Mesenchymal stem cell (in vitro differentiated cells and primary cell): ENCODE measurements at regions not wholly inside any gene's neighbourhood (a gene's known extent, or its start where the extent isn't known, plus 50 kb on each side); places are given as distances from the start of the nearest gene placed in this dataset.

Source experiments
- DNase-seq: peaks from one replicate; pipeline ENCODE4 v3.0.0-alpha.2; 2013
- H2AFZ ChIP-seq: one replicate; pipeline ENCODE4 v1.6.1; 2013; ENCODE audit warnings: low read depth, mild to moderate bottlenecking, control low read depth, inconsistent platforms, low read length, moderate library complexity
- H2AK5ac ChIP-seq: 2 replicates; pipeline ENCODE4 v1.6.1; 2013; ENCODE audit warnings: low read length, moderate library complexity, mild to moderate bottlenecking, inconsistent platforms; ENCODE audit not compliant: severe bottlenecking
- H2BK120ac ChIP-seq: one replicate; pipeline ENCODE4 v1.6.1; 2013; ENCODE audit warnings: low read depth, mild to moderate bottlenecking, inconsistent platforms, low read length, moderate library complexity
- H2BK12ac ChIP-seq, 2 experiments: one replicate each; pipeline ENCODE4 v1.6.1; 2013; ENCODE audit warnings: inconsistent platforms in 2 of 2, low read length in 2 of 2, mild to moderate bottlenecking in 2 of 2, moderate library complexity in 2 of 2, control low read depth in 1 of 2
- H2BK15ac ChIP-seq: one replicate; pipeline ENCODE4 v1.6.1; 2013; ENCODE audit warnings: mild to moderate bottlenecking, low read depth, inconsistent platforms; ENCODE audit not compliant: poor library complexity, severe bottlenecking
- H2BK5ac ChIP-seq: 2 replicates; pipeline ENCODE4 v1.6.1; 2013; ENCODE audit warnings: low read depth, mild to moderate bottlenecking, low read length, control low read depth, inconsistent platforms; ENCODE audit not compliant: poor library complexity, severe bottlenecking
- H3K14ac ChIP-seq, 2 experiments: one replicate each; pipeline ENCODE4 v1.6.1; 2013; ENCODE audit warnings: inconsistent platforms in 2 of 2, low read length in 2 of 2, control low read depth in 1 of 2, mild to moderate bottlenecking in 1 of 2, moderate library complexity in 1 of 2
- H3K18ac ChIP-seq, 2 experiments: one replicate each; pipeline ENCODE4 v1.6.1; 2013; ENCODE audit warnings: inconsistent platforms in 2 of 2, low read length in 2 of 2, control low read depth in 1 of 2, low read depth in 1 of 2, mild to moderate bottlenecking in 1 of 2
- H3K23ac ChIP-seq, 2 experiments: one replicate each; pipeline ENCODE4 v1.6.1; 2013; ENCODE audit warnings: inconsistent platforms in 2 of 2, low read length in 2 of 2, mild to moderate bottlenecking in 2 of 2, moderate library complexity in 2 of 2, control low read depth in 1 of 2
- H3K27ac ChIP-seq: 2 replicates; pipeline ENCODE4 v1.5.1; 2013; ENCODE audit warnings: mild to moderate bottlenecking, moderate library complexity, low read length, control low read depth, inconsistent platforms; ENCODE audit not compliant: poor library complexity, severe bottlenecking
- H3K27me3 ChIP-seq, 2 experiments: 2 replicates each; pipeline versions ENCODE4 v1.6.1 to v1.7.0; 2013; ENCODE audit warnings: low read length in 2 of 2, mild to moderate bottlenecking in 2 of 2, moderate library complexity in 2 of 2, control low read depth in 1 of 2, inconsistent platforms in 1 of 2; ENCODE audit not compliant: control insufficient read depth in 1 of 2, insufficient read depth in 1 of 2
- H3K36me3 ChIP-seq, 2 experiments: 2 replicates each; pipeline versions ENCODE4 v1.6.1 to v1.7.0; 2013; ENCODE audit warnings: low read length in 2 of 2, control low read depth in 1 of 2, inconsistent platforms in 1 of 2, low read depth in 1 of 2, mild to moderate bottlenecking in 1 of 2; ENCODE audit not compliant: insufficient read depth in 2 of 2, control insufficient read depth in 1 of 2
- H3K4ac ChIP-seq, 2 experiments: one replicate each; pipeline ENCODE4 v1.6.1; 2013; ENCODE audit warnings: inconsistent platforms in 2 of 2, low read length in 2 of 2, mild to moderate bottlenecking in 2 of 2, moderate library complexity in 2 of 2, control low read depth in 1 of 2, low read depth in 1 of 2
- H3K4me1 ChIP-seq: 2 replicates; pipeline ENCODE4 v1.6.1; 2013; ENCODE audit warnings: low read depth, low read length, control low read depth; ENCODE audit not compliant: control insufficient read depth, insufficient read depth
- H3K4me2 ChIP-seq: 2 replicates; pipeline ENCODE4 v1.6.1; 2013; ENCODE audit warnings: low read length, mild to moderate bottlenecking, inconsistent platforms; ENCODE audit not compliant: poor library complexity, severe bottlenecking
- H3K4me3 ChIP-seq, 2 experiments: 2 replicates each; pipeline versions ENCODE4 v1.5.1 to v1.7.0; 2013; ENCODE audit warnings: low read length in 2 of 2, mild to moderate bottlenecking in 2 of 2, control low read depth in 1 of 2, low read depth in 1 of 2; ENCODE audit not compliant: insufficient read depth in 1 of 2
- H3K79me1 ChIP-seq: replicated peaks from 2 replicates; pipeline ENCODE4 v1.6.1; 2013; ENCODE audit warnings: mild to moderate bottlenecking, control low read depth, low read length, inconsistent platforms; ENCODE audit not compliant: poor library complexity, severe bottlenecking
- H3K9ac ChIP-seq: 2 replicates; pipeline ENCODE4 v1.7.0; 2013; ENCODE audit warnings: mild to moderate bottlenecking, low read length, moderate library complexity
- H3K9me3 ChIP-seq: 2 replicates; pipeline ENCODE4 v1.7.0; 2013; ENCODE audit warnings: mild to moderate bottlenecking, low read length; ENCODE audit not compliant: control insufficient read depth
- H4K8ac ChIP-seq: one replicate; pipeline ENCODE4 v1.6.1; 2013; ENCODE audit warnings: inconsistent platforms, mild to moderate bottlenecking, low read length, moderate library complexity
- H4K91ac ChIP-seq: one replicate; pipeline ENCODE4 v1.6.1; 2013; ENCODE audit warnings: mild to moderate bottlenecking, low read length, inconsistent platforms
- WGBS: methylation state at CpG from one replicate; pipeline ENCODE4 v1.1.7; 2013; ENCODE audit warnings: mixed read lengths; 5-methylcytosine and 5-hydroxymethylcytosine counted together

- Histone ChIP-seq H3K18ac (no peak overlapping the region), H3K23ac (no peak overlapping the region), H3K4me1 (no peaks in the 10 kb centered on the region), H3K79me1 (no peaks in the 10 kb centered on the region), H3K9ac (no peak overlapping the region), H3K9me3 (no peaks in the 10 kb centered on the region), H3K14ac (no peak overlapping the region), H2BK15ac (no peak overlapping the region), H4K91ac (no peak overlapping the region), H3K4ac (no peak overlapping the region), H2AFZ (no peak overlapping the region), H3K36me3 (no peaks in the 10 kb centered on the region), H3K27ac (no peak overlapping the region), H3K4me3 (no peak overlapping the region), H4K8ac (no peak overlapping the region), H2AK5ac (no peak overlapping the region), H2BK5ac (no peak overlapping the region), H3K27me3 (no peaks in the 10 kb centered on the region), H3K4me2 (no peak overlapping the region), H2BK12ac (no peak overlapping the region), H2BK120ac (no peak overlapping the region)
- DNase-seq, result no peak
Observed at GRCh38 chr12:59494617-59495016, 101.2 kb upstream of the SLC16A7 start.

- no peak overlapping the region for H3K9ac ChIP-seq
- H3K4ac ChIP-seq, result no peak overlapping the region
- no peak overlapping the region for H2AFZ ChIP-seq
- H3K4me3 ChIP-seq, result no peak overlapping the region
- H2AK5ac ChIP-seq, result no peak overlapping the region
- no peak overlapping the region for H4K8ac ChIP-seq
- H2BK15ac ChIP-seq, result no peak overlapping the region
- H2BK12ac ChIP-seq, result no peak overlapping the region
- H3K36me3 ChIP-seq, result no peaks in the 10 kb centered on the region
- H3K14ac ChIP-seq, result no peak overlapping the region
- no peak overlapping the region for H2BK5ac ChIP-seq
- H3K79me1 ChIP-seq, result no peaks in the 10 kb centered on the region
- no peaks in the 10 kb centered on the region for H3K9me3 ChIP-seq
- H3K4me2 ChIP-seq, result no peak overlapping the region
- H3K4me1 ChIP-seq, result no peaks in the 10 kb centered on the region
- H2BK120ac ChIP-seq, result no peak overlapping the region
- H3K27ac ChIP-seq, result no peak overlapping the region
- WGBS, result no CpG with 5 or more reads among the region's 2 CpGs
- H3K18ac ChIP-seq, result no peak overlapping the region
- no peaks in the 10 kb centered on the region for H3K27me3 ChIP-seq
- DNase-seq, result no peak
- no peak overlapping the region for H4K91ac ChIP-seq
- H3K23ac ChIP-seq, result no peak overlapping the region
Observed at GRCh38 chr12:59491877-59492276, 104.0 kb upstream of the SLC16A7 start.

DNA sequence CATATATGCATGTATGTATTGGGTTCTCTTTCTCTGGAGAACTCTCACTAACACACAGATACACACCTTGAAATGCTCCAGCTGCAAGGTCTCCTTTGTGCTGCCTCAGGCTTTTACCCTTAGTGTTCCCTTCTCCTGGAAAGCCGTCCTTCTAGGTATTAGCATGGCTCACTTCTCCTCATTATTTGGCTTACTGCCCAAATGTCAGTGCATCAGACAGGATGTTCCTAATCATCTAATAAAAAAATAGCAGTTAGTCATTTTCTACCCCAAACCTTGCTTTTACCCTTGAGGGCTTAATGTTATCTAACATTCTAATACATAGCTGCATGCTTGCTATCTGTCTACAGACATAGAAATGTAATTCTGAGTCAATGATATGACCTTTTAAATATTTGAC is 109.0 kb upstream of the SLC16A7 start:
- no peak overlapping the region for H2BK15ac ChIP-seq
- H3K4ac ChIP-seq, result no peak overlapping the region
- no peak overlapping the region for H3K23ac ChIP-seq
- no peak for DNase-seq
- no peak overlapping the region for H2BK12ac ChIP-seq
- H3K14ac ChIP-seq, result no peak overlapping the region
- no peak overlapping the region for H2AK5ac ChIP-seq
- H2BK5ac ChIP-seq, result no peak overlapping the region
- H3K9ac ChIP-seq, result no peak overlapping the region
- H4K91ac ChIP-seq, result no peak overlapping the region
- H2AFZ ChIP-seq, result no peak overlapping the region
- H3K4me2 ChIP-seq, result no peak overlapping the region
- no peaks in the 10 kb centered on the region for H3K4me1 ChIP-seq
- H3K27me3 ChIP-seq, result no peaks in the 10 kb centered on the region
- no peak overlapping the region for H2BK120ac ChIP-seq
- WGBS, result 0% methylated on average over 1 of the region's 1 CpG
- no peak overlapping the region for H3K27ac ChIP-seq
- no peak overlapping the region for H3K4me3 ChIP-seq
- H3K18ac ChIP-seq, result no peak overlapping the region
- H3K36me3 ChIP-seq, result no peaks in the 10 kb centered on the region
- H4K8ac ChIP-seq, result no peak overlapping the region
- no peaks in the 10 kb centered on the region for H3K9me3 ChIP-seq
- H3K79me1 ChIP-seq, result no peaks in the 10 kb centered on the region

DNA sequence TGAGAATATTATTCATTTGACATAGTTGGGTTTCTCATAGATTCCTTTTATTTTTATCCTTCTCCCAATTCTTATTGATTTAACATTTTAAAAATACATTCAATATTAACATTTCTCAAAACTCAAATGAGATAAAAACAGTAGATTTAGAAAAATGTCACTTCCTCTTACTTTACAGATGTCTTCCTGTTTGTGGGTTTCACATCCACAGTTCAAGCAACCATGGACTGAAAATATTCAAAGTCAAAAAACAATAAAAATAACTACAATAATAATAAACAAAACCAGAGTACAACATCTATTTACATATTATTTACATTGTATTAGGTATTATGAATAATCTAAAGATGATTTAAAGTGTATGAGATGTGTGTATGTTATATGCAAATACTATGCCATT is 111.3 kb upstream of the SLC16A7 start:
- Histone ChIP-seq H3K4me3 (no peak overlapping the region), H3K14ac (no peak overlapping the region), H3K27ac (no peak overlapping the region), H3K4ac (no peak overlapping the region), H3K9ac (no peak overlapping the region), H4K8ac (no peak overlapping the region), H2AFZ (no peak overlapping the region), H3K23ac (no peak overlapping the region), H3K4me1 (no peaks in the 10 kb centered on the region), H3K9me3 (no peaks in the 10 kb centered on the region), H4K91ac (no peak overlapping the region), H2BK12ac (no peak overlapping the region), H3K27me3 (no peaks in the 10 kb centered on the region), H3K79me1 (no peaks in the 10 kb centered on the region), H3K36me3 (no peaks in the 10 kb centered on the region), H3K18ac (no peak overlapping the region), H2BK5ac (no peak overlapping the region), H2AK5ac (no peak overlapping the region), H2BK120ac (no peak overlapping the region), H2BK15ac (no peak overlapping the region), H3K4me2 (no peak overlapping the region)
- no peak for DNase-seq
